ENCODE measurements at regions not wholly inside any gene's neighbourhood (a gene's known extent, or its start where the extent isn't known, plus 50 kb on each side); places are given as distances from the start of the nearest gene placed in this dataset.

DNA sequence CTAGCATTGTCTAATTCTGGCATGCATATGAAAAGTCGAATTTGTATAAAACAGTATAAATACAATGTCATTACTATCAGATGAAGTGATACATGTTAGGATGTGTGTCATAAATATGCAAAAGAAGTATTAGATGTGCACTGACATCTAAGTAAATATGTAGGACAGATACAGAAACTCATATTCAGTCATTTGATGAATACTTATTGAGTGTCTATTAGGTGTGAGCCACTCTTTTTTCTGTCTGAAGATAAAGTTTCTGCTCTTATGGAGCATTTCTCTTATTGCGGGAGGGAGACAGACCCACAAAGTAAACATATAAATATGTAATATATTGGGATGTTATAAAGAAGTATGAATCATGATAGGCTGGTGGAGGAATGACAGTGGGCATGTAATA lies 426.6 kb upstream of the B3GALT2 start:
- DNase-seq (ENCODE audit: low read depth in 2 of 2, low spot score in 1 of 2): no peak

DNA sequence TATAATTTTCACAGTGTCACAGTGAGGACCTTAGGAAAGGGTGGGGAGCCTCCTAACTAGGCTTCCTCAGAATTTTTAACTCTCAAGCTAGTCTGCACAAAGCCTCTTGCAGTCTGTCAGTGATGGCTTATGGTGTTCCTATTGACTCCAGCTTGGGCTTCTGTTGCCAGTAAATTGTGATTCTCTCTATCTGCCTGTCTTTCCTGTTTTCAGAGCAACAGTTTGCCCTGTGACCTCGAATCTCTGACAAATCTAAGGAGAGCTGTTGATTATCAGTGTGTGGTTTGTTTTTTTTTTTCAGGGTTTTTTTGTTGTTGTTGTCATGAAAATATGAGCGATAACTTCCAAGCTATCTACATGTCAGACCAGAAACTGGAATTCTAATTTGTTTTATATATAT lies 423.2 kb upstream of the B3GALT2 start:
- DNase-seq (ENCODE audit: low read depth in 2 of 2, low spot score in 1 of 2): no peak

DNA sequence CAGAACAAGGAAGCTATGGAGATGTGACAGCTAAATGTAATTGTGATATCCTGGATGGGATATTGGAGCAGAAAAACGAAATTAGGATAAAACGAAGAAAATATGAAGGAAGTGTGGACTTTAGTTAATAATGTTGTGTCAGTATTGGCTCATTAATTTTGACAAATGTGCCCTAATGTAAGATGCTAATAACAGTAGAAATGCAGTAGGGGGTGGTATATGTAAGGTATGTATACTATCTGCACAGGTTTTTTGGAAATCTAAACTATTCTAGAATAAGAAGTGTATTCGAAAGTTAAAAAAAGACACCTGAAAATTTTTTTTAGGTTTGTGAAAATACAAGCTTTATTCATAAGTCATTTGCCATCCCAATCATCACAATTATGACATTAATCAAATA lies 421.4 kb upstream of the B3GALT2 start:
- no peak for DNase-seq (ENCODE audit: low read depth in 2 of 2, low spot score in 1 of 2)

DNA sequence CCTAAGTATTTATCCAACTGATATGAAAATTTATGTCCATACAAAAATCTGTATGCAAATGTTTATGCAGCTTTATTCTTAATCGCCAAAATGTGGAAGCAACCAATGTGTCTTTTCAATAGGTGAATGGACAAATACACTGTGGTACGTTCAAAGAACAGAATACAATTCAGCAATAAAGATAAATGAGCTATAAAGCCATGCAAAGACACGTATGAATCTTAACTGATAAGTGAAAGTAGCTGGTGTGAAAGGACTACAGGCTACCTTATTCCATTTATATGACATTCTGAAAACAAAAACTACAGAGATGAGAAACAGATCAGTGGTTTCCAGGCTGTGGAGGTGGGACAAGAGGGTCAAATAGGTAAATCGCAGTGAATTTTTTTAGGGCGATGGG lies 419.6 kb upstream of the B3GALT2 start:
- DNase-seq (ENCODE audit: low read depth in 2 of 2, low spot score in 1 of 2): no peak

DNA sequence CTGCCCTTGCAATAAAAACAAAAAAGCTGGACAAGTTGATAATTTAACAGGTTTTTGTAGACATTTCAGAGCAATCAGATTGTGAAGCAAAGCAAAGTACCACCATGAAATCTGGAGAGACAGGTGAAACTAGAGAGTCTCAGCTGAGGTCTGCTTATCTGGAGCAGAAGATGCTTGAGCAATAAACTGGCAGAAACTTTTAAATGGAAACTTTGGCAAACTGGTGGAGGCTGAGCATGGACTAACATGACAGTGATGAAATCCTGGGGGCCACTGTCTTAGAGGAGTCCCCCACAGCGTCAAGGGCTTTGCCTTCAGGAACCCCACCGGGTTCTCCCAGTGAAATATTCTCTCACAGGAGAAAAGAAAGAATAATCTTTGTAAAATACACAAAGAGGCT lies 416.3 kb upstream of the B3GALT2 start:
- no peak for DNase-seq (ENCODE audit: low read depth in 2 of 2, low spot score in 1 of 2)

DNA sequence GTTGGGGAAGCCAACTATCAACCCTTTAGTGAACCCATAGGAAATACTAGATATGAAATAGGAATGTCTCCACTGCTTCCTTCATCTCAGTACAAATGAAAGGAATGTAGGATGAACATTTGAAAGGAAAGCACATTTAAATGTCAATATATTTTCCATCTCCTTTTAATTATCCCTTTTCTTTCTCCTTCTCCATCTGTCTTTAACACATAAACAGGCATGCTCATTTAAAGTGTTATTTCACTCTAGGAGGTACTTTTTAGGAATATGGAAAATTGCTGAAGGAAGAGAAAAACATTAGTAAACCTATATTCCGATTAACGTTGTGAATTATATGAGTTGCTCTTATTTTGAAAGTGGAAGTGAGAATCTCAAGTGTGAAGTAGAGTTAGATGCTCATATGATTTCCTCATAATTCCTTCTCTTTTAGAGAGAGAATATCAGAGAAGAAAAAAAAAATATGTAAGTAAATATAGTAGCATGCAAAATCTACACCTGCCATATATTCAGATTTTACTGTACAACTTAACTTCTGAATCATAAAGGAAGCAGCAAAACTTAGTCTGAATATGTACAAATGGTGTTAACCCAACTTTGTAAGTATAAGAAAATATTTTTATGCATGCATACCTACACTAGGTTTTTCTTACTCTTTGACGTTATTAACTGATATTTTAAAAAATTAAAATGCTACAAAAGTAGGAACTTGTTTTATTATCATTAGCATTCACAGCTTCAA lies 406.9 kb upstream of the B3GALT2 start:
- no peak for DNase-seq (ENCODE audit: low read depth in 2 of 2, low spot score in 1 of 2)

DNA sequence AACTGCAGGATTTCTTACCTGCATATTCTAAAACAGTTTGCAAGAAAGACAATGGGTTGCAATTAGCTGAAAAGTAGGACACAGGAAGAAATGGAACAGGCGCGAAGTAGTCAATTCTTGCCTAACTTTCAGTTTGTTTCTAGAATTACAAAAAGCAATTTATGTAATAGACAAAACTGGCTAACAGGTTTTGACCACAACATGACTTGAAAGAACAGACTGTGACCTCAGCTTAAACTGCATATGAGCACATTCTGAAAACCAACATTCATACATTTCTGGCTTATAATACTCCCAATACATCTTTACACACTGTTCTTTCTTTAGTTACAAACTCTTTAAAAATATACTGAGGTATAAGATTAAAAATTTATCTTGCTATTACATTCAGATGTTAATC lies 405.9 kb upstream of the B3GALT2 start:
- DNase-seq (ENCODE audit: low read depth in 2 of 2, low spot score in 1 of 2): no peak

DNA sequence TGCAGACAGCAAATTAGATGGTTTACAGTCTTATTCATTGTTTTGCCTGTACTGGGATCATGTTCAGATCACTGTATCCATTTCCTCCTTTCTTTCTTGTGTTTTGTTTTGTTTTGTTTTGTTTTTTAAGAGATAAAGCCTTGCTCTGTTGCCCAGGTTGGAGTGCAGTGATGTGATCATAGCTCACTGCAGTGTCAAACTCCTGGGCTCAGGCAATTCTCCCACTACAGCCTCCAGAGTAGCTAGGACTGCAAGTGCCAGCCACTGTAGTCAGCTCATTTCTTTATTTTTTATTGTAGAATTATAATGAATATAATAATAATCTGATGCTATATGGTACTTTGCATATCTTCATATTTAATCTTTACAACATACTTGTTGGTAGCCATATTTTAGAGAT lies 403.7 kb upstream of the B3GALT2 start:
- no peak for DNase-seq (ENCODE audit: low read depth in 2 of 2, low spot score in 1 of 2)

DNA sequence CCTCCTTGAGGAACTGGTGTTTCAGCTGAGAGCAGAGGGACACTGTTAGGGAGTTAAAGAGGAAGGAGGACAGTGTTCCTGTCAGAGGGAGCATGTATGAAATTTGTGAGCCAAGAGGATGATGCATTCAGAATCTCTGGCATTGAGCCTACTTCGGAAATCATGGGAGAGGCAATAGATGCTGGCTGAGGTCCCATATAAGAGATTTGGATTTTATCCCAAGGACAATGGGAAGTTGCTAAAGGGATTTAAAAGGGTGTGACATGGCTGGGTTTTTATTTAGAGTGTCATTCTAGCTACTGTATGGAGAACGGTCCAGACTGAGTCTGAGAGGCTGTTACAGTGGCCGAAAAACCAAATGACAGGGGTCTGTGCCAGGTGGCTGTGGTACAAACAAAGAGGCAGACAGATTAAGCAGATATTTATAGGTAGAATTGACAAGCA lies 403.2 kb upstream of the B3GALT2 start:
- no peak for DNase-seq (ENCODE audit: low read depth in 2 of 2, low spot score in 1 of 2)

DNA sequence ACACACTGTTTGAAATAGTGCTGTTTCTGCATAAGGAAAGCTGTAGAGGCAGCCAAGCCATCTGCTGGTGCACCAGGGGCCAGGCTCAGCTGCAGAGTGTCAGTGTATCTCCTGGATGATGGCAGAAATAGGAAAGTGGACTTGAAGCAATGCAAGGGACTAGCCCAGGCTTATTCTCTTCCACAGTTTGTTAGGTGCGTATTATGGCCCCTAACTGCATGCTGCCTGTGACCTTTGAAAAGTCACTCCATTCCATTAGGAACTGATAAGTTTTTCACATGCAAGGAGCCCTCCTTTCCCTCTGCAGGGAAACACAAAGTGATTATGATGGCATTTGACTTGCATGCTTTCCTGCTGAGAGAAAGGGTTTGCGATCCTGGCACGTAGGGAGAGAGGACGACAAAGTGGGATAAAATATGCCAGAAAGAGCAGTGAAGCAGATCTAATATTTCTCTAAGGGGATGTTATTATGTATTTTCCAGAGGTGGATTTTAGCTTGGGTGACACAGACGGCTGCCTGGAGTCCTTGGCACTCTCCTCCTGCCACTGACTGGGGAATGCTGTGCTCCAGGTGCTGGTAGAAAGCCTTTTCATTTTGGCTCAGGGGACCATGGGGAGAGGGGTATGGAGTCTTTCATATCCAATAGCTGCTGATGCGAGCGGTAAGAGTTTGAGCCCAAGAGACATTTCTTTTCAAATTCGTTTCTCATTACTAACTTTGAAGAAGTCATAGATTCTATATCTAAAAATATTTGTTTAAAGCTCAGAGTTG lies 402.1 kb upstream of the B3GALT2 start:
- no peak for DNase-seq (ENCODE audit: low read depth in 2 of 2, low spot score in 1 of 2)

DNA sequence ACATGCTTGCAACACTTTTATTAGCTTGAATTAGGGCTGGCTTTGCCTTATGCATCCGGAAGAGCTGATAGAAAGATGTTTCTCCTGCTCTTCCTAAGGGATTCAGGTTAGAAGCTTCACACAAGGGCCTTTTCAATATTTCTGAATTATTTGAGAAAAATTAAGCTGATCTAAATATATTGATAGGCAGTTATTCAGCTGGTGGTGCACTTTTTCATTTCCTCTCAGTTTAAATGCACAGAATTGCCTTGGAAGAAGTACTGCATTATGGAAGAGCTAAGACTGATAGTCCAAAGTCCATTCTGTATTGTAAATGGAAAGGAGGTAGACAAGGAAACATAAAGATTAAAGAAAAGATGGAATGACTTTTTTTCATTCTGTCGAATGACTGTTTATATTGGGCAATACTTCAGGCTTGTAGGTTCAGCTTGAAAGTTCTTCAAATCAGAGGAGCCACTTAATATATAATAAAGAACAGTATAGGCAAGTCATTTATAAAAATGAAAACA lies 398.4 kb upstream of the B3GALT2 start:
- DNase-seq (ENCODE audit: low read depth in 2 of 2, low spot score in 1 of 2): no peak

DNA sequence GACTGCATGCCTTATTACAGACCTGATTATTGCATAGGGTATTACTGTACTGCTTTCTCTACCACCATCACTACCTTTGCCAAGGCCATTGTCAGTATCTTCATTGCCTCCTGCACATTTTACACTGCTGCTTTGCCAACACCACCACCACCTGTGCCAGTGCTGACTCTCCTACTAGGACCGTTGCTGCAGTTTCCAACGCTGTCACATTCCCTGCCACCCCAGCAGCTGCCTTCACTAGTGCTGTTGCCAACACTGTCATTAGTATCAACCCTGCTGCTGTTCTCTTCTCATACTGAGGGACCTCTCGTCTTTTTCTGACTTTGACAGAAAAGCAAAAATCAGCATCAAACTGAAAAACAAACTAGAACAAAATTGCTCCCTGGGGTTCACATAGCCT lies 394.9 kb upstream of the B3GALT2 start:
- no peak for DNase-seq (ENCODE audit: low read depth in 2 of 2, low spot score in 1 of 2)

DNA sequence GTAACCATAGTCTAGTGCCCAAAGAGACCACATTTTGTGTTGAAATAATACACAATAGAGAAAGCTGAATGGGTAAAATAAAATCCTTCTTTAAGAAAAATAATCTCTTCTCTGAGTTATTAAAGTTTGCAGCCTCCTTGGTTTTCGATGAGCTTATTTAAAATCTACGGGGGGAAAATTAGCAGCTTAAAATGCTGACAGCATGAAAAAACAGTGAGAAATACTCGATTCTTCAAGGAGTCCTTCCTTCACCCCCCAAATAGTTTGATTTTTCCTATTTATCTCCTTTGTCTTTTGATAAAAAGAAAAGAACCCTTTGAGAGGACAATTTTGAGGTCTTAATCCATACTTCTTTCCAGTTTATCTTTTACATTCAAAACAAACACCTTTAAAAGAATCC lies 394.0 kb upstream of the B3GALT2 start:
- no peak for DNase-seq (ENCODE audit: low read depth in 2 of 2, low spot score in 1 of 2)

DNA sequence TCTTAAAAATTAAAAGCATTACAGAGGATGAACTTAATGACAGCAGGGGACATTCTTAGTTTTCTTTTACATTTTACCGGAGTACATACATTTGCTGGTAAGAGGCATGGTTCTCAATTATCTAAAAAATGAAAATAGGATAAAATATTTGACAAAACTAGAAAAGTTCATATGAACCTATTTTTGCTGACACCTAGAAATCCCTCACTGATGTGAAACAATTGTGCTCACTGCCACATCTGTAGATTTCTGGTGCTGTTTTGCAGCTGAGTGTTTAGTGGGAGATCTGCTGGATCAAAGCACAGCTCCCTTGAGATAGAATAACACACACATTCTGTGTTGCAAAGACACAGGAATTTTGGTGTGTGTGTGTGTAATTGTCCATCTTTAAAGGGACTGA lies 392.9 kb upstream of the B3GALT2 start:
- no peak for DNase-seq (ENCODE audit: low read depth in 2 of 2, low spot score in 1 of 2)

DNA sequence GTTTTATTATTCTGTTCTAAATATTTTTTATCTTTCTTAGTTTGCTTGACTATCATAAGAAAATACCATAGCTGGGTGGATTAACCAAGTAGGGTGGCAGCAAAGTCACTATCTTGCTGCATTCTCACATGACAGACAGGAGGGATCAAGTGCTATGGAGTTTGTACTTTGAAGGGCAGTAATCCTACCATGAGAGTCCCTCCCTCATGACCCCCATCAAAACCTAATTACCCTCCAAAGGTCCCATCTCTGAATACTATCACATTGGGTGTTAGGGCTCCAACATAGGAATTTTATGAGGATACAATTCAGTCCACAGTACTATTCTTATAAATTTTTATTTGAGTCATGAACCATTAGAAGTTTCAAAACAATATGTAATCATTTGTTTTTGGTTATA lies 388.5 kb upstream of the B3GALT2 start:
- DNase-seq (ENCODE audit: low read depth in 2 of 2, low spot score in 1 of 2): no peak

DNA sequence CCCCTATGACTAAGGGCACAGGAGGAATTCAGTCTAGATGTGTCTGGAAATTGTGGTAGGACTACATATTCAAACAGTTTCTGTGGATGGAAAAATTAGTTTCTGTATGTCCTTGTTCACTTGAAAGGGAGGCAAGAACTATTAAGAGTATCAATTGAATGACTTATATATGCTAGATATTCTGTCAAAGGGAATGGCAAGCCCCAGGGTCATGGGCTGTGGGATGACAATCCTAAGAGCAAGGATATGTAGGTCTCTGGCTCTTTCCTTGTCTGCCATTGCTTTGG lies 383.5 kb upstream of the B3GALT2 start:
- no peak for DNase-seq (ENCODE audit: low read depth in 2 of 2, low spot score in 1 of 2)

DNA sequence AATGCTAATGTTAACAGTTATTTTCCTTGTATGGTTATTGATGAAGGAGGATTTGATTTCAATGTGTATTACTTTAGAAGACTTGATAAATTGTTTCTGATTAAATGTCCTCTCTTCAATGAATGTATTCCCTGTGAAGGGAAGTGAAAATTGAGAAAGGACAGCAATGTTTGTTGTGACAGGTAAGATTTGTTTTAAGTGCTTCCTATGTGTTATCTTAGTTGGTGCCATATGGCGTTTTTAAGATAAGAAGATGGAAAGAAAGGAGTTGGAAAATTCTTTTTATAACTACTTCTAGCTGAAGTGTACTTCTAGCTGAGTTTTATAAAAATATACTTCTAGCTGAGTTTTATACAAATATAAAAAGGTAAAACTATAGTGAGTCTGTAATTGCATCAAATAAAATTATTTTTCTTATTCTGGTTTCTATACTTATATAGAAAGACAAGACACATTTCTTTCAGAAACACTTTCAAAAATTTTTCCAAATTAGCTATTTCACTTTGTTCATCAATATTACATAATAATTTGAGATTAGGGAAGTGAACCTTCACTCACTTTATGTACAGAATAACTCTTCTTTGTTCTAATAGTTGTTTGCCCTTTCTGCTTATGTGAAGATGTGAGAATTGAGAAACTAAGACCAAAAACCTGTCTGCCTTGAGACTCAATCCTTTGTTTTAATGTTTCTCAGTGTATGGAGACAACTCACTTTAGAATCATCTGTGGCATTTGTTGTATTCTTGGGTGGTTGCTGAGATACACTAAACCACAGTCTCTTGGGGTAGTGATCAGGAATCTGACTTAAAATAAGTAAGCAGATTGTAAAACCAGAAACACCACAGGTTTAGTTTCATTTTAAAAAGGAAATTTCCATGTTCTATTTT lies 382.9 kb upstream of the B3GALT2 start:
- no peak for DNase-seq (ENCODE audit: low read depth in 2 of 2, low spot score in 1 of 2)

DNA sequence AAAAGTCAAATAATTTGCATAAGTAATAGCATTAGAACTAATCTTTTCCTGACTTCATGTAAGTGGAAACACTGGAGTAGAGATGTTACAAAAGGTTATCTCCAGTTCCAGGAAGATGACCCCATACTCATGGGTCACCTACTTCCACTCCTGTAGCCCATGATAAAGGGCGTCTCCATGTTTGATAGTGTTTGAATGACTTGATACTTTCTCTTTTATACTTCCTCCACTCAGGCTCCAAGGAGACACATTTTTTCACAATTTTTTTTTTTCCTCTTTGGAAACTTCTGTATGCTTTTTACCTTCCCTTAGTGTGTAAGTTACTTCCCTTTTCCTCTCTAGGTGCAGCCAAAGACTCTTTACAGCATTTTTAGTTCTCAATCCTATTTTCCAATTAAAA lies 382.1 kb upstream of the B3GALT2 start:
- no peak for DNase-seq (ENCODE audit: low read depth in 2 of 2, low spot score in 1 of 2)

DNA sequence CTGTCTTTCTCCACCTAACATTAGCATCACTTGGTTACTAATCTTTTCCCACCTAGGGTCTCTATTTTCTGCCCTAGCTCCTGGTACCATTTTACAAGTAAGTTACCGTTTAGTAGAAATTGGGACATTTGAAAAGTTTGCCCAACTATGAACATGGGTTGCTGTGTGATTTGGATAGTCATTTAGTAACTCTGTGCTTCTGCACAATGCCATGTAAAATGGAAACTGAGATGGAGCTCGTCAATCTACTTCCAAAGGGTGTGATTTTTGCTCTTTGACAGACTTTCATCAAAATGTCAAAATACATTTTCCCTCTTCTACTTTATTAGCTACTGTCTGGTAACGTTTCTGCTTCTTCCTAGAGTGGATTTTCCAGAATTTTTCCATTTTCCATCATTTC lies 381.5 kb upstream of the B3GALT2 start:
- no peak for DNase-seq (ENCODE audit: low read depth in 2 of 2, low spot score in 1 of 2)

DNA sequence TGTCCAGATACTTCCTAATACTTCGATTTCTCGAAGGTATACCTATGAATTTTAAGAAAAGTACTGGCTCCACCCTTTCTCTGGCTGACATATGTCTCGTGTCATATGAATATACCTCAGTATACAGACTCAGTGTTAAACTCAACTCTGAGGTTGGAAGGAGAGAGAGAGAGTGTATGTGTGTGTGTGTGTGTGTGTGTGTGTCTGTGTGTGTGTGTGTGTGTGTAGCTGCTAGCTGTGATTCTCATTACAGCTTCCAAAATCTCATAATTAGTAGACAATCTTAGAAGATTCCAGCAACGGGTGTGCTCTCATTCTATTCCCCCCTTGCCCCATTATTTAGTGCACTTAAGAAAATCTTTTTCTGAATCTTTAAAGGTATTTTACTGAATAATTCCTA lies 380.3 kb upstream of the B3GALT2 start:
- DNase-seq (ENCODE audit: low read depth in 2 of 2, low spot score in 1 of 2): no peak

DNA sequence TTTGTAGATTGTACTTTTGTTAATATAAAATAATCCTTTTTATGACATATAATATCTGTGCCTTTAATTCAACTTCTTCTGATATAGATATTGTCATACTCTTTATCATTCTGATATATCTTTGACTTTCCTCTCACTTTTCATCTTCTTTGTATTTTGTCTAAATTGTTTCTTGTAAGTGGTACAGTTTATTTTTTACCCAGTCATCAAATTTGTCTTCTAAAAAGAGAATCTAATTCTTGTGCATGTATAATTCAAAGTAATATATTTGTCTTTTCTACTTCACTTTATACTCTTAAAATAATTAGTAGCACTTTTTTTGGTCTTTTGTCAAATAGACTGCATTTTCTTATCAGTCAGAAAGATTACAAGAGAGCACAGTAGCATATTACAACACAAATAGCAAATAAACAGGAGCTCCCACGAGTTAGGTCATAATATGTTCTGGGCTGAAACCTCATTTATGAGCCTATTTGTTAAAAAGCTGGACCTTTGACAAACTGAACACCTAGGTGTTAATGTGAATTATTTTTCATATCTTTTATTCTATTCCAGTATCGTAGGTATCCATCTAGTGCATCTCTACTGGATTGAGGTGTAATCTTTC lies 379.7 kb upstream of the B3GALT2 start:
- no peak for DNase-seq (ENCODE audit: low read depth in 2 of 2, low spot score in 1 of 2)
